GM18502 (cell line): ENCODE measurements at regions not wholly inside any gene's neighbourhood (a gene's known extent, or its start where the extent isn't known, plus 50 kb on each side); places are given as distances from the start of the nearest gene placed in this dataset.

Experiments used
- ATAC-seq: cut with Tn5 transposase; IDR thresholded peaks from one replicate; pipeline ENCODE4 v1.9.1; 2021; ENCODE audit warnings: mild to moderate bottlenecking; ENCODE audit not compliant: unreplicated experiment, poor library complexity

DNA sequence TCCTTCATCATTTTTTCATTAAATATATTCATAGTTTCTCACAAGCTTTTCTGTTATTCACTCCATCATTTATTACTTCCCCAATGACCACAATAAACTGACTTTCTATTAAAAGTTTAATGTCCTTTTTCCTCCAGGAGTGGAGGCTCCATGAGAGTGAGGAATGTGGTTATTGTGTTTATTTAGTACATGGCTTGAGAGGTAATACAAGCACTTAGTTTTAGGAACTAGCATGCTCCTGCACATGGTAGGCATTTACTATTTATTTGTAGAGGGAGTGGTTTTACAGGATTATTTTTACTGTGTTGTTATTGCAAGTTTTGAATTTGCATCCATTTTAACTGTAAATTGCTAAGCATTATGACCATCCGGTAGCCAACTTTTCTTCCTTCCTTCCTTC is 412.9 kb upstream of the SUCLG2 start:
- no peak for ATAC-seq

DNA sequence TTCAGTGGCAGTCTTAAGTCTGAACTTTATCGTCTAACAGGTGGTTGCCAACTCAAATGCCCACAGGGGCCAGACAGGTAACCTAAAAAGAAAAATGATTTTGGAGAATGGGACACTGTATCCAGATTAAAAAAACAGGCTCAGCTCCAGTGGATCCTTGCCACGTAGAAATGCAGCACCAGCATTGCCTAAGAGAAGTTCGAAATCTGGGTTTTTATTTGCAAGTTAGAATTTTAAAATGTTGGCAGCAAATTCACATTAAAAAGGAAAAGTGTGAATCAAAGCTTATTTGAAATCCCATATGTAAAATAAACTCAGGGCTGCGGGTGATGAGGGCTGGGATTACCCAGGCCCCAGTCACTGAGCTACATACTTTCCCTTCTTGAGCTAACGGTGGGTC is 408.5 kb upstream of the SUCLG2 start:
- ATAC-seq = no peak

- ATAC-seq = no peak
These were observed 406.5 kb upstream of the SUCLG2 start for GRCh38 chr3:68060910-68061309.

DNA sequence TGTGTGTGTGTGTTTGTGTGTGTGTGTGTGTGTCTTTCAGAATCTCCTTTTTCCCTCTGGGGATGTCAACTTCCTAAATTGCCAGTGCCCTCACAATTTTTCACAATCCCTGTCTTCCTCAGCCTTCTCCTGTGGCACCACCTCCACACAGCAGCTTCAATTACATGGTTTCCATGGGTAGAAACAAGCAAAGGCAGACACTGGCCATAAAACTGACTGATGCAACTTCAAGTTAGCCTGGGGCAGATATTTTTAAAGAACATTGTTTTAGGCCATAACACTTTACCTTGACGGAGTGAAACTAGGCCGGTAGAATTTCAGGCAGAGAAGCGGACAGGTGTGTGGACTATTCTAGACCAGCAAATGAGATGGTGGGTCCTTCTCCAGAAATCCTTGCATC is 405.8 kb upstream of the SUCLG2 start:
- ATAC-seq = no peak

DNA sequence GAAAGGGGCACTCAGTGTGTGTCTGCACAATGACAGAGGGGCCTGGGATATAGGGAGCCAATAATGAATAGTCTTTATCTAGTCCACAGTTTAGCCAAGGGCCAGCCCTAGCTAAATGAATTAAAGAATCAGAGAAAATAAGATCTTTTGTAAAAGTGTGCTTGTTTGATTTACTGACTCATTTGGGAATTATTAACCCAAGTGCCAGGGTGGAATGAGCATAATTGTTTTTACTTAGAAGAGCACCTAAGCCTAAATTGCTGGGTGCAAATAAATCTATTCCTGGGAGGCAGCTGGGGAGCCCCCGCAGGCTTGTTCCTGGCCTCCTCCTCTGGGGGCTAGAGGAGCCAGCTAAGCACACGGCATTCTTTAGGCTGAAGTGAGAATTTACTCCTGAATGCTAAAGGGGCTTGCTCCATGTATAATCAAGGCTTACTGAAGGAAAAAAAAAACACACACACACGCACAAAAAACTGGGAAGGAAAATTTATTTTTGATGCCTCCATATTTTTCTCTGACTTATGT is 405.3 kb upstream of the SUCLG2 start:
- no peak for ATAC-seq

- ATAC-seq = no peak
These were observed 403.4 kb upstream of the SUCLG2 start for GRCh38 chr3:68057637-68058320.

- no peak for ATAC-seq
These were observed 402.1 kb upstream of the SUCLG2 start for GRCh38 chr3:68056556-68056955.

GRCh38 chr3:68055215-68055614 is 400.8 kb upstream of the SUCLG2 start:
- ATAC-seq = no peak

DNA sequence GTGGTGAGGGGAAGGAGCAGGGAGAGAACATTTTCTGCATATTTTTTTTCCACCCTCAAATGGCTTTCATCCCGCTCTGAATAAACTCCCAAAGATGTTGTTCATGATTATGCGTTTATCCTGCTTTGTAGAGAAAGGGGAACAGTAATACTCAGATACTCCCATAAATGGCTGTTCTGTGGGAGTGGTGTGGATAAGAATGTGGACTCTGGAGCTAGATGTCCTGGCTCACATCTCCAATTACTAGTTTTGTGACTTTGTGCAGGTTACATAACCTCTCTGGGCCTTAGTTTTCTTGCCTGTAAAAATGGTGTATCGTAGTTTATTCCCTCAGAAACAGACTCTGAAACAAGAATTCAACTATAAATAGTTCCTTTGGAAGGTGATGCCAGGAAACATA is 395.4 kb upstream of the SUCLG2 start:
- no peak for ATAC-seq

- ATAC-seq = no peak
These were observed 391.6 kb upstream of the SUCLG2 start for GRCh38 chr3:68045976-68046375.

DNA sequence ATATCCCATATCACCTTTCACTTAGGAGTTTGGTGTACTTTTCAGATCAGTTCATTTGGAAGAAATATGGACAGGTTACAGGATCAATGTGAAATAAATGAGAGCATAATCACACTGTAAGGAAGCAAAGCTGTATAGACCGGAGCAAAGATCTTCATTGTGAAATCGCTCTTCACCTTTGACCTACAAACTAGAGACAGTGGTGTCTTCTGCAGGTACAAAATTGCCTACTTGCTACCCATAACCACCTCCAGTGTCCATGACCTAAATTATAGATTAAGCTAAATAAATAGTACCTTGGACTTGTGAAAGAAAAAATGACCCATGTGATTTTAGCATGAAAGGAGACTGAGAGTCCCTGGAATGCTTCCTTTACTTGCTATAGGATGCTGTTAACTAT is 379.5 kb upstream of the SUCLG2 start:
- no peak for ATAC-seq

DNA sequence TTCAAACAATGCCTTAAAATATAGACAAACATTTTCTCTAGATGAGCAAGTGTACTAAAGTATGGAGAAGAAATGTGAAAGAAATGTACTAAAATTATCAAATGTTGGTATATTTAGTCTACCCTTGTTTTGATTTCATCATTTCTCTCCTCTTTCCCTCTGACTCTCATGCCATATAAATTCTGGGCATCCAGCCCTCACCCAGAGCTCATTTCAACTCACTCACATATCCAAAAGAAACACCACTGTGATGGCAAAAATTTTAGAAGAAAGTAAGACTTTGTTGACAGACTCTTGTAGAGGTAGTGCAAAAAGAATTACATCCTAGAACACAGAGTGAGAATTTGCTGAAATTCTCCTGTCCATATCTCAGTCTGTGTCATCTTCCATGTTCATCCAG is 377.8 kb upstream of the SUCLG2 start:
- ATAC-seq = no peak

GRCh38 chr3:68025189-68025588 is 370.8 kb upstream of the SUCLG2 start:
- no peak for ATAC-seq

GRCh38 chr3:68019876-68020275 is 365.5 kb upstream of the SUCLG2 start:
- ATAC-seq = no peak

- ATAC-seq = no peak
These were observed 363.9 kb upstream of the SUCLG2 start for GRCh38 chr3:68018275-68018674.

DNA sequence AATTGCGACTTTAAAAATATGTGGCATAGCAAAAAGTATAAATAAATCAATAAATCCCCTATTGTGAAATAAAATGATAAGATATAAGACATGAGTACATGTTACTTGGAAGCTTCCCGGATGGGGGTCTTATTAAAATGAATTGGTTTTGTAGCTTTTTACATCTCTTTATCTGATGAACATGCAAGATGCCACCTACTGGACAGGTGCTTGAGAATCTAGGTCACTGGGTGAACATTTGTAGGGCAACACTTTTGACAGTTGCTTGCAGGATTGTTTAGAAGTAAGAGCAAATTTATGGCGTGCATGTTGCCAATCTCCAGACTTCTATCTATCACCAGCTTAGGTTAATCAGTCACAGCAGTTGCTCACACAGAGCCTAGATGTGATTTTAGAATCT is 362.7 kb upstream of the SUCLG2 start:
- no peak for ATAC-seq

GRCh38 chr3:68009900-68010299 is 355.5 kb upstream of the SUCLG2 start:
- no peak for ATAC-seq

GRCh38 chr3:68007621-68008226 is 353.3 kb upstream of the SUCLG2 start:
- no peak for ATAC-seq

- ATAC-seq = no peak
These were observed 352.2 kb upstream of the SUCLG2 start for GRCh38 chr3:68006646-68007045.

- no peak for ATAC-seq
These were observed 349.7 kb upstream of the SUCLG2 start for GRCh38 chr3:68004091-68004490.

DNA sequence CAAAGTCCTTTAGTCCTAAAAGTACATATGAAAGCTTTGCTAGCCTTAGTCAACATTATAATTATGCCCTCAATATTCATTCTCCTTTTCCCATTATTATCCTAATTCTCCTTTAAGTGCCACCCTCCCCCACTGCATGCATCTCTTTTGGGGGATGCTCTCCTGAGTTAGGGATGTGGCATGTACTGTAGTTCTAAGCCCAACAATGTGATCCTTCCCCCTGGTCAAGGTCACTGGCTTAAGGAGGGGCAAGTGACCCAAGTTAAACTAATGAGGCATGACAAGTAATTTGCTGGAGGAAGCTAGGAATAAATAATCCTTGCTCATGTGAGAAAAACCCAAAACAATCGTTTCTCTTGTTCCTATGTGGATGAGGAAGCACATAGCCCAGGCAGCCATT is 343.9 kb upstream of the SUCLG2 start:
- ATAC-seq = no peak

GRCh38 chr3:67995206-67995605 is 340.8 kb upstream of the SUCLG2 start:
- no peak for ATAC-seq
